ENCODE measurements at regions not wholly inside any gene's neighbourhood (a gene's known extent, or its start where the extent isn't known, plus 50 kb on each side); places are given as distances from the start of the nearest gene placed in this dataset.

GRCh38 chr7:52504561-52504960 is 530.9 kb upstream of the POM121L12 start:
- no peak for TF ChIP-seq POLR2AphosphoS5 (IDR thresholded peaks at IDR 0.05; ENCODE audit: low read depth, low read length)
- no peak for TF ChIP-seq POLR2A (IDR thresholded peaks at IDR 0.05; ENCODE audit: low read depth, low read length)
- TF ChIP-seq TAF1 (IDR thresholded peaks at IDR 0.05; ENCODE audit: low read depth, low read length) = no peak
- no peak for TF ChIP-seq SPI1 (IDR thresholded peaks at IDR 0.05; ENCODE audit: low read depth, low read length)
